GM21360 (cell line): ENCODE measurements at regions not wholly inside any gene's neighbourhood (a gene's known extent, or its start where the extent isn't known, plus 50 kb on each side); places are given as distances from the start of the nearest gene placed in this dataset.
"Not testable (repeated sequence)": the region's sequence is repeated elsewhere in the genome, so short reads cannot be mapped to it uniquely, and the experiment has no call there.

ENCODE experiments used
- ATAC-seq: cut with Tn5 transposase; IDR thresholded peaks from one replicate; pipeline ENCODE4 v1.9.1; 2021; ENCODE audit warnings: mild to moderate bottlenecking, moderate library complexity; ENCODE audit not compliant: unreplicated experiment

DNA sequence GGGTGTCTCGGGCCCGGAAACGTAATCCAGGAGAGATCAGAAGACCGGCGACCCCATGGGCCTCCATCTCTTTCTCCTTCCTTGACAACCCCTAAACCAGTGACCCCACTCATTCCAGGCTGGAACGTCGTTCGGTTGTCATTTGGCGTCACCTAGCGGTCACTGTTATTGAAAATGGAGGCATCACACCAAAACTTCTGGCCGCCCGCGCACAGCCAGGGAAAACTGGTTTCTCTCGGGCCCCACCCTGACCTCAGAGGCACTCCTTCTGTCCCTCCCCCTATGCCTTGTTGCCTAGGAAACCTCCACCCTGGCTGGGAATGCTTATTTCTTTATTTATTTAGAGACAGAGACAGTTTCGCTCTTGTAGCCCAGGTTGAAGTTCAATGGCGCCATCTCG lies 2327.3 kb upstream of the TPTE start:
- peak; percentile 74 for ATAC-seq

DNA sequence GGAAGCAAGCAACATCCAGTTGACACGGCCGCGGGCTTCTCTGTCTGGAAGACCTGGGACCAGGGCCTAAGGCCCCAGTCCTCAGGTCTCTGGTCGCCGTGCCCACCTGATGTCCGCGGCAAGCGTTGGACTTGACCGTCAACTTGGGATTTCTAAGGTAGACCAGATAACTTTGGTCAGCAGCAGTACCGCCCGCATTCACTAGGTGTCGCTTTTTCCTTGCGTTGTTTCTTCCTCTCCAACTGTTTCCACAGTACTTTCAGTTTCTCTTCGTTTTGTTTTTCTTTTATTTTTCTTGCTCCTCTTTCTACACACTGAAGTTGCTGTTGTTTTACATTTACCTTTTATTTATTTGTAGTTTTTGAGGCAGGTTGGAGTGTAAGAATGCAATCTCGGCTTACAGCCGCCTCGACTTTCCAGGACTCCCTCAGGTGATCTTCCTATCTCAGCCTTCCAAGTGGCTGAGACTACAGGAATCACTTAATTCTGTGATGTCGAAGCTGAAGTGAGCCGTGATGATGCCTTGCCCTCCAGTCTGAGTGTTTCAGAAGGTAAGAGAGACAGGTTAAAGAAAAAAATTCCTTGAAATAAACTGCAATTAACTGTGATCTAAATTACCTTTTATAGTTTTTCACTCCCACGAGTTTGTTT lies 2323.9 kb upstream of the TPTE start:
- ATAC-seq: not testable (repeated sequence)

DNA sequence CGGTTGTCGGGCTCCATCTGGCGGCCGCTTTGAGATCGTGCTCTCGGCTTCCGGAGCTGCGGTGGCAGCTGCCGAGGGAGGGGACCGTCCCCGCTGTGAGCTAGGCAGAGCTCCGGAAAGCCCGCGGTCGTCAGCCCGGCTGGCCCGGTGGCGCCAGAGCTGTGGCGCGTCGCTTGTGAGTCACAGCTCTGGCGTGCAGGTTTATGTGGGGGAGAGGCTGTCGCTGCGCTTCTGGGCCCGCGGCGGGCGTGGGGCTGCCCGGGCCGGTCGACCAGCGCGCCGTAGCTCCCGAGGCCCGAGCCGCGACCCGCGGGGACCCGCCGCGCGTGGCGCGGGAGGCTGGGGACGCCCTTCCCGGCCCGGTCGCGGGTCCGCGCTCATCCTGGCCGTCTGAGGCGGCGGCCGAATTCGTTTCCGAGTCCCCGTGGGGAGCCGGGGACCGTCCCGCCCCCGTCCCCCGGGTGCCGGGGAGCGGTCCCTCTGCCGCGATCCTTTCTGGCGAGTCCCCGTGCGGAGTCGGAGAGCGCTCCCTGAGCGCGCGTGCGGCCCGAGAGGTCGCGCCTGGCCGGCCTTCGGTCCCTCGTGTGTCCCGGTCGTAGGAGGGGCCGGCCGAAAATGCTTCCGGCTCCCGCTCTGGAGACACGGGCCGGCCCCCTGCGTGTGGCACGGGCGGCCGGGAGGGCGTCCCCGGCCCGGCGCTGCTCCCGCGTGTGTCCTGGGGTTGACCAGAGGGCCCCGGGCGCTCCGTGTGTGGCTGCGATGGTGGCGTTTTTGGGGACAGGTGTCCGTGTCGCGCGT lies 2316.1 kb upstream of the TPTE start:
- not testable (repeated sequence) for ATAC-seq

DNA sequence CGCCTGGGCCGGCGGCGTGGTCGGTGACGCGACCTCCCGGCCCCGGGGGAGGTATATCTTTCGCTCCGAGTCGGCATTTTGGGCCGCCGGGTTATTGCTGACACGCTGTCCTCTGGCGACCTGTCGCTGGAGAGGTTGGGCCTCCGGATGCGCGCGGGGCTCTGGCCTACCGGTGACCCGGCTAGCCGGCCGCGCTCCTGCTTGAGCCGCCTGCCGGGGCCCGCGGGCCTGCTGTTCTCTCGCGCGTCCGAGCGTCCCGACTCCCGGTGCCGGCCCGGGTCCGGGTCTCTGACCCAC lies 2315.5 kb upstream of the TPTE start:
- not testable (repeated sequence) for ATAC-seq

DNA sequence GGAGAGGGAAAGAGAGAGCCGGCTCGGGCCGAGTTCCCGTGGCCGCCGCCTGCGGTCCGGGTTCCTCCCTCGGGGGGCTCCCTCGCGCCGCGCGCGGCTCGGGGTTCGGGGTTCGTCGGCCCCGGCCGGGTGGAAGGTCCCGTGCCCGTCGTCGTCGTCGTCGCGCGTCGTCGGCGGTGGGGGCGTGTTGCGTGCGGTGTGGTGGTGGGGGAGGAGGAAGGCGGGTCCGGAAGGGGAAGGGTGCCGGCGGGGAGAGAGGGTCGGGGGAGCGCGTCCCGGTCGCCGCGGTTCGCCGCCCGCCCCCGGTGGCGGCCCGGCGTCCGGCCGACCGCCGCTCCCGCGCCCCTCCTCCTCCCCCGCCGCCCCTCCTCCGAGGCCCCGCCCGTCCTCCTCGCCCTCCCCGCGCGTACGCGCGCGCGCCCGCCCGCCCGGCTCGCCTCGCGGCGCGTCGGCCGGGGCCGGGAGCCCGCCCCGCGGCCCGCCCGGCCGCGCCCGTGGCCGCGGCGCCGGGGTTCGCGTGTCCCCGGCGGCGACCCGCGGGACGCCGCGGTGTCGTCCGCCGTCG lies 2308.3 kb upstream of the TPTE start:
- peak; percentile 47 for ATAC-seq

DNA sequence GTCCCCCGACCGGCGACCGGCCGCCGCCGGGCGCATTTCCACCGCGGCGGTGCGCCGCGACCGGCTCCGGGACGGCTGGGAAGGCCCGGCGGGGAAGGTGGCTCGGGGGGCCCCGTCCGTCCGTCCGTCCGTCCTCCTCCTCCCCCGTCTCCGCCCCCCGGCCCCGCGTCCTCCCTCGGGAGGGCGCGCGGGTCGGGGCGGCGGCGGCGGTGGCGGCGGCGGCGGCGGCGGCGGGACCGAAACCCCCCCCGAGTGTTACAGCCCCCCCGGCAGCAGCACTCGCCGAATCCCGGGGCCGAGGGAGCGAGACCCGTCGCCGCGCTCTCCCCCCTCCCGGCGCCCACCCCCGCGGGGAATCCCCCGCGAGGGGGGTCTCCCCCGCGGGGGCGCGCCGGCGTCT lies 2306.8 kb upstream of the TPTE start:
- ATAC-seq: not testable (repeated sequence)

DNA sequence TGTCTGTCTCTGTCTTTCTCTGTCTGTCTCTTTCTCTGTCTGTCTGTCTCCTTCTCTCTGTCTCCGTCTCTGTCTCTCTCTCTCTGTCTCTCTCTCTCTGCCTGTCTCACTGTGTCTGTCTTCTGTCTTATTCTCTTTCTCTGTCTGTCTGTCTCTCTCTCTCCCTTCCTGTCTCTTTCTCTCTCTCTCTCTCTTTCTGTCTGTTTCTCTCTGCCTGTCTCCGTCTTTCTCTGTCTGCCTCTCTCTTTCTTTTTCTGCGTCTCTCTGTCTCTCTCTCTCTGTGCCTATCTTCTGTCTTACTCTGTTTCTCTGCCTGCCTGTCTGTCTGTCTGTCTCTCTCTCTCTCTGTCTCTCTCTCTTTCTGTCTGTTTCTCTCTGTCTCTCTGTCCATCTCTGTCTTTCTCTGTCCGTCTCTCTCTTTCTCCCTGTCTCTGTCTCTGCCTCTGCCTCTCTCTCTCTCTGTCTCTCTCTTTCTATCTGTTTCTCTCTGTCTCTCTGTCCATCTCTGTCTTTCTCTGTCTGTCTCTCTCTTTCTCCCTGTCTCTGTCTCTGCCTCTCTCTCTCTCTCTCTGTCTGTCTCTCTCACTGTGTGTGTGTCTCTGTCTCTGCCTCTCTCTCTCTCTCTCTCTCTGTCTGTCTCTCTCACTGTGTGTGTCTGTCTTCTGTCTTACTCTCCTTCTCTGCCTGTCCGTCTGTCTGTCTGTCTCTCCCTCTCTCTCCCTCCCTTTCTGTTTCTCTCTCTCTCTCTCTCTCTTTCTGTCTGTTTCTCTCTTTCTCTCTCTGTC lies 2291.8 kb upstream of the TPTE start:
- not testable (repeated sequence) for ATAC-seq

DNA sequence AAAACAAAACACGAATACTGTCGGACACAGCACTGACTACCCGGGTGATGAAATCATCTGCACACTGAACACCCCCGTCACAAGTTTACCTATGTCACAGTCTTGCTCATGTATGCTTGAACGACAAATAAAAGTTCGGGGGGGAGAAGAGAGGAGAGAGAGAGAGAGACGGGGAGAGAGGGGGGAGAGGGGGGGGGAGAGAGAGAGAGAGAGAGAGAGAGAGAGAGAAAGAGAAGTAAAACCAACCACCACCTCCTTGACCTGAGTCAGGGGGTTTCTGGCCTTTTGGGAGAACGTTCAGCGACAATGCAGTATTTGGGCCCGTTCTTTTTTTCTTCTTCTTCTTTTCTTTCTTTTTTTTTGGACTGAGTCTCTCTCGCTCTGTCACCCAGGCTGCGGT lies 2290.1 kb upstream of the TPTE start:
- ATAC-seq: not testable (repeated sequence)

DNA sequence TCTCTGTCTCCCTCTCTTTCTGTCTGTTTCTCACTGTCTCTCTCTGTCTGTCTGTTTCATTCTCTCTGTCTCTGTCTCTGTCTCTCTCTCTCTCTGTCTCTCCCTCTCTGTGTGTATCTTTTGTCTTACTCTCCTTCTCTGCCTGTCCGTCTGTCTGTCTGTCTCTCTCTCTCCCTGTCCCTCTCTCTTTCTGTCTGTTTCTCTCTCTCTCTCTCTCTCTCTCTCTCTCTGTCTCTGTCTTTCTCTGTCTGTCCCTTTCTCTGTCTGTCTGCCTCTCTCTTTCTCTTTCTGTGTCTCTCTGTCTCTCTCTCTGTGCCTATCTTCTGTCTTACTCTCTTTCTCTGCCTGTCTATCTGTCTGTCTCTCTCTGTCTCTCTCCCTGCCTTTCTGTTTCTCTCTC lies 2288.4 kb upstream of the TPTE start:
- not testable (repeated sequence) for ATAC-seq

DNA sequence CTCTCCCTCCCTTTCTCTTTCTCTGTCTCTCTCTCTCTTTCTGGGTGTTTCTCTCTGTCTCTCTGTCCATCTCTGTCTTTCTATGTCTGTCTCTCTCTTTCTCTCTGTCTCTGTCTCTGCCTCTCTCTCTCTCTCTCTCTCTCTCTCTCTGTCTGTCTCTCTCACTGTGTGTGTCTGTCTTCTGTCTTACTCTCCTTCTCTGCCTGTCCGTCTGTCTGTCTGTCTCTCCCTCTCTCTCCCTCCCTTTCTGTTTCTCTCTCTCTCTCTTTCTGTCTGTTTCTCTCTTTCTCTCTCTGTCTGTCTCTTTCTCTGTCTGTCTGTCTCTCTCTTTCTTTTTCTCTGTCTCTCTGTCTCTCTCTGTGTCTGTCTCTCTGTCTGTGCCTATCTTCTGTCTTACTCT lies 2287.3 kb upstream of the TPTE start:
- ATAC-seq: not testable (repeated sequence)

DNA sequence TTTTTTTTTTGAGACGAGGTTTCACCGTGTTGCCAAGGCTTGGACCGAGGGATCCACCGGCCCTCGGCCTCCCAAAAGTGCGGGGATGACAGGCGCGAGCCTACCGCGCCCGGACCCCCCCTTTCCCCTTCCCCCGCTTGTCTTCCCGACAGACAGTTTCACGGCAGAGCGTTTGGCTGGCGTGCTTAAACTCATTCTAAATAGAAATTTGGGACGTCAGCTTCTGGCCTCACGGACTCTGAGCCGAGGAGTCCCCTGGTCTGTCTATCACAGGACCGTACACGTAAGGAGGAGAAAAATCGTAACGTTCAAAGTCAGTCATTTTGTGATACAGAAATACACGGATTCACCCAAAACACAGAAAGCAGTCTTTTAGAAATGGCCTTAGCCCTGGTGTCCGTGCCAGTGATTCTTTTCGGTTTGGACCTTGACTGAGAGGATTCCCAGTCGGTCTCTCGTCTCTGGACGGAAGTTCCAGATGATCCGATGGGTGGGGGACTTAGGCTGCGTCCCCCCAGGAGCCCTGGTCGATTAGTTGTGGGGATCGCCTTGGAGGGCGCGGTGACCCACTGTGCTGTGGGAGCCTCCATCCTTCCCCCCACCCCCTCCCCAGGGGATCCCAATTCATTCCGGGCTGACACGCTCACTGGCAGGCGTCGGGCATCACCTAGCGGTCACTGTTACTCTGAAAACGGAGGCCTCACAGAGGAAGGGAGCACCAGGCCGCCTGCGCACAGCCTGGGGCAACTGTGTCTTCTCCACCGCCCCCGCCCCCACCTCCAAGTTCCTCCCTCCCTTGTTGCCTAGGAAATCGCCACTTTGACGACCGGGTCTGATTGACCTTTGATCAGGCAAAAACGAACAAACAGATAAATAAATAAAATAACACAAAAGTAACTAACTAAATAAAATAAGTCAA lies 2276.4 kb upstream of the TPTE start:
- peak; percentile 39 for ATAC-seq

DNA sequence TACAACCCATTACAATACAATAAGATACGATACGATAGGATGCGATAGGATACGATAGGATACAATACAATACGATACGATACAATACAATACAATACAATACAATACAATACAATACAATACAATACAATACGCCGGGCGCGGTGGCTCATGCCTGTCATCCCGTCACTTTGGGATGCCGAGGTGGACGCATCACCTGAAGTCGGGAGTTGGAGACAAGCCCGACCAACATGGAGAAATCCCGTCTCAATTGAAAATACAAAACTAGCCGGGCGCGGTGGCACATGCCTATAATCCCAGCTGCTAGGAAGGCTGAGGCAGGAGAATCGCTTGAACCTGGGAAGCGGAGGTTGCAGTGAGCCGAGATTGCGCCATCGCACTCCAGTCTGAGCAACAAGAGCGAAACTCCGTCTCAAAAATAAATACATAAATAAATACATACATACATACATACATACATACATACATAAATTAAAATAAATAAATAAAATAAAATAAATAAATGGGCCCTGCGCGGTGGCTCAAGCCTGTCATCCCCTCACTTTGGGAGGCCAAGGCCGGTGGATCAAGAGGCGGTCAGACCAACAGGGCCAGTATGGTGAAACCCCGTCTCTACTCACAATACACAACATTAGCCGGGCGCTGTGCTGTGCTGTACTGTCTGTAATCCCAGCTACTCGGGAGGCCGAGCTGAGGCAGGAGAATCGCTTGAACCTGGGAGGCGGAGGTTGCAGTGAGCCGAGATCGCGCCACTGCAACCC lies 2275.6 kb upstream of the TPTE start:
- ATAC-seq: peak; percentile 78

DNA sequence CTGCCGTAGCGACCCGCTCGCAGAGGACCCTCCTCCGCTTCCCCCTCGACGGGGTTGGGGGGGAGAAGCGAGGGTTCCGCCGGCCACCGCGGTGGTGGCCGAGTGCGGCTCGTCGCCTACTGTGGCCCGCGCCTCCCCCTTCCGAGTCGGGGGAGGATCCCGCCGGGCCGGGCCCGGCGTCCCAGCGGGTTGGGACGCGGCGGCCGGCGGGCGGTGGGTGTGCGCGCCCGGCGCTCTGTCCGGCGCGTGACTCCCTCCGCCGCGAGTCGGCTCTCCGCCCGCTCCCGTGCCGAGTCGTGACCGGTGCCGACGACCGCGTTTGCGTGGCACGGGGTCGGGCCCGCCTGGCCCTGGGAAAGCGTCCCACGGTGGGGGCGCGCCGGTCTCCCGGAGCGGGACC lies 2269.7 kb upstream of the TPTE start:
- not testable (repeated sequence) for ATAC-seq

DNA sequence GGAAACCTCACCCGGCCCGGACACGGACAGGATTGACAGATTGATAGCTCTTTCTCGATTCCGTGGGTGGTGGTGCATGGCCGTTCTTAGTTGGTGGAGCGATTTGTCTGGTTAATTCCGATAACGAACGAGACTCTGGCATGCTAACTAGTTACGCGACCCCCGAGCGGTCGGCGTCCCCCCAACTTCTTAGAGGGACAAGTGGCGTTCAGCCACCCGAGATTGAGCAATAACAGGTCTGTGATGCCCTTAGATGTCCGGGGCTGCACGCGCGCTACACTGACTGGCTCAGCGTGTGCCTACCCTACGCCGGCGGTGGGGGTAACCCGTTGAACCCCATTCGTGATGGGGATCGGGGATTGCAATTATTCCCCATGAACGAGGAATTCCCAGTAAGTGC lies 2266.3 kb upstream of the TPTE start:
- ATAC-seq: not testable (repeated sequence)

DNA sequence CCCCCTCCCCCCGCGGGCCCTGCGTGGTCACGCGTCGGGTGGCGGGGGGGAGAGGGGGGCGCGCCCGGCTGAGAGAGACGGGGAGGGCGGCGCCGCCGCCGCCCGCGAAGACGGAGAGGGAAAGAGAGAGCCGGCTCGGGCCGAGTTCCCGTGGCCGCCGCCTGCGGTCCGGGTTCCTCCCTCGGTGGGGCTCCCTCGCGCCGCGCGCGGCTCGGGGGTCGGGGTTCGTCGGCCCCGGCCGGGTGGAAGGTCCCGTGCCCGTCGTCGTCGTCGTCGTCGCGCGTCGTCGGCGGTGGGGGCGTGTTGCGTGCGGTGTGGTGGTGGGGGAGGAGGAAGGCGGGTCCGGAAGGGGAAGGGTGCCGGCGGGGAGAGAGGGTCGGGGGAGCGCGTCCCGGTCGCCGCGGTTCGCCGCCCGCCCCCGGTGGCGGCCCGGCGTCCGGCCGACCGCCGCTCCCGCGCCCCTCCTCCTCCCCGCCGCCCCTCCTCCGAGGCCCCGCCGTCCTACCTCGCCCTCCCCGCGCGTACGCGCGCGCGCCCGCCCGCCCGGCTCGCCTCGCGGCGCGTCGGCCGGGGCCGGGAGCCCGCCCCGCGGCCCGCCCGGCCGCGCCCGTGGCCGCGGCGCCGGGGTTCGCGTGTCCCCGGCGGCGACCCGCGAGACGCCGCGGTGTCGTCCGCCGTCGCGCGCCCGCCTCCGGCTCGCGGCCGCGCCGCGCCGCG lies 2264.1 kb upstream of the TPTE start:
- ATAC-seq: not testable (repeated sequence)

DNA sequence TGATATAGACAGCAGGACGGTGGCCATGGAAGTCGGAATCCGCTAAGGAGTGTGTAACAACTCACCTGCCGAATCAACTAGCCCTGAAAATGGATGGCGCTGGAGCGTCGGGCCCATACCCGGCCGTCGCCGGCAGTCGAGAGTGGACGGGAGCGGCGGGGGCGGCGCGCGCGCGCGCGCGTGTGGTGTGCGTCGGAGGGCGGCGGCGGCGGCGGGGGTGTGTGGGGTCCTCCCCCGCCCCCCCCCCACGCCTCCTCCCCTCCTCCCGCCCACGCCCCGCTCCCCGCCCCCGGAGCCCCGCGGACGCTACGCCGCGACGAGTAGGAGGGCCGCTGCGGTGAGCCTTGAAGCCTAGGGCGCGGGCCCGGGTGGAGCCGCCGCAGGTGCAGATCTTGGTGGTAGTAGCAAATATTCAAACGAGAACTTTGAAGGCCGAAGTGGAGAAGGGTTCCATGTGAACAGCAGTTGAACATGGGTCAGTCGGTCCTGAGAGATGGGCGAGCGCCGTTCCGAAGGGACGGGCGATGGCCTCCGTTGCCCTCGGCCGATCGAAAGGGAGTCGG lies 2261.2 kb upstream of the TPTE start:
- not testable (repeated sequence) for ATAC-seq
